NCI-H526 treated with DMSO at 0.1 percent for 48 hours (cell line): ENCODE measurements at regions not wholly inside any gene's neighbourhood (a gene's known extent, or its start where the extent isn't known, plus 50 kb on each side); places are given as distances from the start of the nearest gene placed in this dataset.

ENCODE experiments used
- DNase-seq: peaks from one replicate; lab custom pipeline; 2025; lab: John Stamatoyannopoulos, UW

DNA sequence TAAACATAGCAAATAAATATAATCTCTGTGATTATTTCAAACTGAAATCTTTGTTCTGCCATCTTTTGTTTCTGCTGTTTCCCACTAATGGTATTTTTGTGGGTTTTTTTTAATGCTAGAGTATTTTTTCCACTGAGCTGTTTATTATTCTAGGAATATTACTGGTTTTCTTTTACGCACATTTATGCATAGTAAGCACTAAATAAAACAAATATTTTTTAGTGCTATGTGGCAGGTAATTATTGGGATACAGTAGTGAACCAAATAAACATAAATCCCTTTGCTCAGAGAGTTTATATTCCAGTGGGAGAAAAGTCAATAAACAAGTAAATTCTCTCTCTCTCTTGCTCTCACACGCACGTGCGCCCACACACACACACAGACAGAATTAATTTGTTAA lies 397.4 kb downstream of the PRDM5 start:
- DNase-seq, result no peak

DNA sequence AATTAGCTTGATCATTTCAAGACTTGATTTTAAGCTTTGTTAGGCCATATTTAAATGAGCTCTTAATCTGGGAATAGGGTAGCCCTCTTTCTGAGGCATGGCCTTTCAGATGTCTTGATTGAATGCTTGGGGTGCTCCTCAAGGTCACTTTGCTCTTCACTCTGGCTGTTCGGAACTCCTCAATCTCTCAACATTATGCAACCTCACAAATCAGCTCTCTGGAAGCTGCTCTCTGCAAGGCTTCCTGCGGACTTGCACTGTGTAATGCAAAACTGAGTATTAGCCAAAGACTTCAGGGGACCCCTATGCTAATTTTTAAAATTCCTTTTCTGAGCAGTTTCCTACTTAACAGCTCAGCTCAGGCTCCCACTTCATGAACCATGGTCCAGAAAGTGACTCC lies 398.3 kb downstream of the PRDM5 start:
- no peak for DNase-seq

DNA sequence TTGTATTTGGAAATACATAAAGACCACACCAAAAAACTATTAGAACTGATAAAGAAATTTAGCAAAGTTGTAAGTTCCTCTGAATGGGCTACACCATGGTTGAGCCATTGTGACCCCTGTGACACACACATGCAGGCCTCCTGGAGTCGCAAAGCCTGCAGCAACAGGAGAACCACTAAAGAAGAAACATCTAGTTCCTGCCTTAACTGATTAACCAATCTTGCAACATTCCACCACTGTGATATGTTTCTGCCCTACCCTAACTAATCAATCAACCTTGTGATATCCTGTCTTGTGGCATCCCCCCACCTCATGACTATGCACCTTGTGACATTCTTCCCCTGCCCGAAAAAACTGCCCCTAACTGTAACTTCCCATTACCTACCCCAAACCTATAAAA lies 401.8 kb downstream of the PRDM5 start:
- DNase-seq, result no peak

DNA sequence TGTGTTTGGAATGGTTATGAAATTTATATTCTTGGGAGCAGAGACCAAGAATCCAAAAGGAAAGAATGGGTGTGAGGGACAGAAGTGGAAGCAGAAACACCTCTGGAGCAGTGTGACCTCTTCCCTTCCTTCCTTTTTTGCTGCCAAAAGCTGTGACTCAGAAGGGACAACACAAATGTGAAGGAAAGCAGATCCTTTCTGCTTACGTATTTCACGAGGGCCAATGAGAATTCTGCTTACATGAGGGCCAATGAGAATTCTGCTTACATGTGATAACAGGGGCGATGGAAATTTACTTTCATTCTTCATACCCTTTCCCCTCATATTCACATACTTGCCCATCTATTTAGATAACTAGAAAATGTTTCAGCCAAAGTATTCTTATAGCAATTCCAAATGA lies 404.6 kb downstream of the PRDM5 start:
- DNase-seq, result no peak

DNA sequence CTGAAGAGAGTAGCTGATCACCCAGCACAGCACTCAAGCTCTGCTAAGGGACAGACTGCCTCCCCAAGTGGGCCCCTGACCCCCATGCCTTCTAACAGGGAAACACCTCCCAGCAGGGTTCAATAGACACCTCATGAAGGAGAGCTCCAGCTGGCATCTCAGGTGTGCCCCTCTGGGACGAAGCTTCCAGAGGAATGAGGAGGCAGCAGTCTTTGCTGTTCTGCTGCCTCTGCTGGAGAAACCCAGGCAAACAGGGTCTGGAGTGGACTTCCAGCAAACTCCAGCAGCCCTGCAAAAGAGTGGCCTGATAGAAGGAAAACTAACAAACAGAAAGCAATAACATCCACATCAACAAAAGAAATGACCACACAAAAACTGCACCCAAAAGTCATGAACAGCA lies 412.8 kb downstream of the PRDM5 start:
- no peak for DNase-seq

DNA sequence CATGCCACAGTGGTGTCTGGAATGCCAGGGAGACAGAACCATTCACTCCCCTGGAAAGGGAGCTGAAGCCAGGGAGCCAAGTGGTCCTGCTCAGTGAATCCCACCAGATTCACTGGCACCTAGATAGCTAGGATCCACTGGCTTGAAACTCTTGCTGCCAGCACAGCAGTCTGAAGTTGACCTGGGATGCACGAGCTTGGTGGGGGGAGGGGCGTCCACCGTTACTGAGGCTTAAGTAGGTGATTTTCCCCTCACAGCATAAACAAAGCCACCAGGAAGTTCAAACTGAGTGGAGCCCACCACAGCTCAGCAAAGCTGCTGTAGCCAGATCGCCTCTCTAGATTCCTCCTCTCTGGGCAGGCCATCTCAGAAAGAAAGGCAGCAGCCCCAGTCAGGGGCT lies 413.3 kb downstream of the PRDM5 start:
- no peak for DNase-seq

DNA sequence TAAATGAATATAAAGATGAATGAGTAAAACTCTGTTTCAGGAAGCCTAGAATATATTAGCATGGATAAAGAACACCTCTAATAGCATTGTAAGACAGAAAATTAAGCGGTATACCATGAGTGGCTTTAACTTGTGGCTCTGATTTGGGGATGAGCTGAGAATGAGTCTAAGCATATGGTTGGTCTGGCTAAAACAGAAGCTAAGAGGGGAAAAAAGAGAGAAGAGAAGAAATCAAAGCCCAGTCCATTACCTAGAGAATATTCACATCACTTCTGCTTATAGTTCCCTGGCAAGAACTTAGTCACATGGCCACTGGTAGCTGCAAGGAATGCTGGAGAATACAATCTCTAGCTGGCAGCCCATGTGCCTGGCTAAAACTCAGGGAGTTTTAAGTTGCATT lies 414.5 kb downstream of the PRDM5 start:
- DNase-seq, result no peak

DNA sequence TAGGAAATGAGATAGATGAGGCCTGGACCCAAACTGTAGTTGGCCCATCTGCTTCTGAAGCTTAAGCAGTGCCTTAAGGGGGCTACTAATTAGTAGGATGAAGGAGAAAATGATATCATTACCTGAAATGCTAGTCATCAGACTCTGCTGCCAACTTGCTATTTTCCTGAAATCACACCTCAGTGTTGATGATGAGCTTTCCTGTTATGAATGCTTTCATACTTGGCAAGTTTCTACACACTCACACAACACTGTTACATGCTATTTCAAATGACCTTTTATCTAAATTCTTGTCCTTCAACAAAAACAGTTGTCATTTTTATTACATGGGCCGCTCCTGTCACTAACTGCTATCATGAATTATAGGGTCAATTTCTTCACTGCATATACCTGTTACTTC lies 416.0 kb downstream of the PRDM5 start:
- no peak for DNase-seq

DNA sequence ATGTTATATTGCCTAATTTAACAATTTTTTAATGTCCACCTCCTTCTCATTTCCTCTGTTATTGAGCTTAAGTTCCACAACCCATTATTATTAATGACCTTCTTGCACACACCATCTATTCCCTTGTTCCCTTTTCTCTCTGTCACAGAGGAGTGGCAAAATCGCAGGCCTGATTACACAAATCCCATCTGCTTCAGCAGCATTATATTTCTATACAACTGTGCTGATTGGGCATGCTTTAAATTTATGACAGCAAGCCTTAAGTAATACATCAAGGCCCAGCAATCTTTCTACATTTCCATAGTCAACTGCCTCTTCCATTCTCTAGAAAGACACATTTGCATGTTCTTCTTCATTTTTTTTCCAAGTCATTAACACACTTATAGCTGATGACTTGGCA lies 423.8 kb downstream of the PRDM5 start:
- DNase-seq, result no peak

DNA sequence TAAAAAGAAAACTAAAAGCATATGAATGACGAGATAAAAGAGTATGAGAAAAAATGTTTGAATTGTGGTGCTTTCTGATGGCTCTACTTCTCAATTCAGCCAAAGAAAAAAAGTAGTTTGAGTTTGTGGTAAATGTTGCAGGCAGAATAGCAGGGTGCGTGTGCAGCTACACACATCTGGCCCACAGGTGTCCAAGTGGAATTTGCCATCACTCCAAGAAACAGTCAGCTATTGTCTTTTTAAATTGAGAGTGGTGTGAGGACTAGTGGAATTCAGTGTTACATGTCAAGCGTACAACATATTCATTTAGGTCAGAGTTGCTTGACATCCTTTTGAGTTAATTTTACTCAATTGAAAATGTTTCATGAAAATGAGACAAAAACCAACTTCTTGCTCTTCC lies 424.8 kb upstream of the MAD2L1 start:
- DNase-seq, result no peak

DNA sequence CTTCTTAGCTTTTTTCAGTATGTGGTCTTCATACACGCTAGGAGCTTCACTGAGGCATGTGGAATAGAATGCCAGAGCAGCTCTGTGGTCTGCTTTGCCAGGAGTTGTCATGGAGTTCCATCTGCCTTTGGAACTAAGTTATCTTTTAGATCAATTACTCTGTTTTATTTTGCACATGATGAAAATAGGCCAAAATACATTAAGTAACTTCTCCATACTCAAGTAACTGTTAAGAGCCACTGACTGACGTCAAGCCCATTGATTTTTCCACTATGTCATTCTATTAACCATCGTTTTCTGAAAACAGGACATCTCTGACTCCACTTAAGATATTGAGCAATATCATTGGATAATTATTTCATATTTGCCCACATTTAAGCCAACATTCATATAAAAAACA lies 415.1 kb upstream of the MAD2L1 start:
- DNase-seq, result no peak

DNA sequence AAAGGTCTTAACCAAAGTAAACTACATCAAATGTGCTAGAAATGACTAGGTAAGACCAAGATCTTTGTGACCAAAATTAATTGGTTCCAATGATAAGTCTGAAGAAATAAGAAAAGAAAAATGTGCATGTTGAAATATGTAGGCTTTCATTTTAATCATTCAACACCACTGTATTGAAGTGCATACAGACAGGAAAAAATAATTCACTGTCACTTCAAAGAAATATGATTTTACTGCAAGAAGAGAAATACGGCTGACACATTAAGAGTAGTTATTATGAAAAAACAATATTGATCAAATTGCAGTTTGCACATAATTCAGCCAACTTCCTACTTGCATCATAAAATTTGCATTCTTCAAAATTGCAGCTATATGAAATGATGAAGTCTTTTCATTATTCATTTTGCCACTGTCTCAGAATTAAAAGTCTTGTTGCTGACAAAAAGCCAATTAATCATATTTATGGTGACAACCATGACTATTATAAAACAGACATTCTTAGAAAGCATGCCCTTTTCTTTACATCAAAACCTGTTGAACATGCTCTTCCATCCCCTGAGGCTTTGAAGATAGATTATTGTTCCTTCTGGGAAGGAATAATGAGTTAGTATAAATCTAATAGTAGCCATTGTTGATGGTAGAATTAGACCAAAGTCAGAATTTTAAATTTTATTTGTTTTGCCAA lies 405.9 kb upstream of the MAD2L1 start:
- no peak for DNase-seq

DNA sequence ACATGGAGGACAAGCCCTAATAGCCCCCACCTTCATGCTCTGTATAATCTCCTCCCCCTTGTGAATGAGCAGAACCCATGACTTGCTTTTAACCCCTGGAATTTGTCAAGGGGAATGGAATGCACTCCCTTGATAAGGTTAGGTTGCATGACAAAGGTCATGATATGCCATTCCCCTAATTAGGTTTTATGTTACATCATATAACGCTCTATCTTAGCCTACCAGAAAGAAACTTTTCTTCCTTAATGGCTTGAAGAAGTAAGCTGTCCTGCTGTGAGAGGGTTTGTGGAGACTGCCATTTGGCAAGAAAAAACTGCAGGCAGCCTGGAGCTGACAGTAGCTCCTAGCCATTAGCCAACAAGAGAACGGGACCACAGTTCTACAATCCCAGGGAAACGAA lies 399.8 kb upstream of the MAD2L1 start:
- DNase-seq, result no peak

DNA sequence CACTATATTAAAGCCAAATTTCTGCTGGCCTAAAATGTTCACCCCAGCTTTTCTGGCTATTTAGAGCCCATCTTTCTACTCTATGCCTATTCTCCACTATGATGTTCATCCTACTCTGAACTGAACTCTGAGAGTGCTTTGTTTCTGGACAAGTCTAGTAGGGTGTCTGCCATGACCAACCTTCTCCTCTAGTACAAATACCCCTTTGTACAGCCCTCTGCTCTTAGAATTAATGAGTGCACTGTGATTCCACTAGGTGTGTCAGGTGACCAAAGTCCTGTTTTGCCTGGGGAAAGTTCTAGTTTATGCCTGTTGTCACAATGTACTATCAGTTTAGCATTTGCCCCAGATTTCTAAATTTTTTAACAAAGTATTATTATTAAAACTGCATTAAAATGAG lies 388.1 kb upstream of the MAD2L1 start:
- DNase-seq, result no peak

DNA sequence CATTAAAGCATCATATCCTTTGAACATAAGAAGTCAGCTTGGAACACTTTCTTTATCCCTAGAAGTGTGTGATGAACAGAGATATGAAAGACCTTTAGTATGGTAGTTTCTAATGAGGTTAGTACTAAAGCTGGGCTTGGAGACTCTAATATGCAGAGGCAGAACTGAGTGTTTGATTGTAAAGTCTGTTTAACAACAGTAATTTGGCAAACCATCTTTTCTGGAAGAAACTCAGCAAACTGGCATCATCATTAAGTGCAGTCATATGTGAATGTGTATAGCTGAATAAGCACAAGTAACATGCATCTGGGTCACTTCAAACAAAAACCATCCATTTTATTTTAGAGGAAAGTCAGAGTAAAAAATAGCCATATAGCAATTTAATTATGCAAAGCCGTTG lies 385.9 kb upstream of the MAD2L1 start:
- DNase-seq, result no peak

DNA sequence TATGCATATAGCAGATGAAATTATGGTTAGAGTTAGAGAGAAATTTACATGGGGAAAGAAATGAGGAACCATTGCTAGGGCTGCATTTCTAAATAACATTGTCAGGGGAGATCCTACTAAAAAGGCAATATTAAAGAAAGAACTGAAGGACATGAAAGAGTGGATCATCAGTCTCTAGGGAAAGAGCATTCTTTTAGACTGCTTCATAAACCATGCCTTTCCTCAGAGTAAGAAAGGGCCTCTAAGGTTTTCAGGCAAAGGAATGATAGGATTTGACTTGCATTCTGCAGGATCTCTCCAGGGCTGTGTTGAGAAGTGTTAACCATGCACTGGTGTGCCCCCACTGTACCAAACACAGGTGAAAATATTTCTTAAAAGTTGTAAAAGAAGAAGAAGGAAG lies 385.4 kb upstream of the MAD2L1 start:
- DNase-seq, result no peak

DNA sequence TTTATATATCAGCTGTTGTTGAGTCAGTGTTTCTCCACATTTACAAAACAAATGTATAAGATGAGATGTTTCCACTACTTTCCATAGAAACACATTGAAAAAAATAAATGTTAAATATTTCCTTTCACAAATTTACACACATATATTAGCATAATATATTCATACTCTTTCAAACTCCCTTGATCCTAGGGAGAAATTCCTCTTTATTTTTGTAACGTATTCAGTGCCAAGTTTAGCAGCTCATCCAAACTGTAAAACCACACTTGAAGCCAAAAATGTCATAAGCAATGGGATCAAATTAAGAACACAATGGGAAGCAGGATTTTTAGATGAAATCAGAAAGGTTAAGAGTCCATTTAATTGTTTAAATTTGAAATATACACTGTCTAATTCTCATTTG lies 381.1 kb upstream of the MAD2L1 start:
- DNase-seq, result no peak

DNA sequence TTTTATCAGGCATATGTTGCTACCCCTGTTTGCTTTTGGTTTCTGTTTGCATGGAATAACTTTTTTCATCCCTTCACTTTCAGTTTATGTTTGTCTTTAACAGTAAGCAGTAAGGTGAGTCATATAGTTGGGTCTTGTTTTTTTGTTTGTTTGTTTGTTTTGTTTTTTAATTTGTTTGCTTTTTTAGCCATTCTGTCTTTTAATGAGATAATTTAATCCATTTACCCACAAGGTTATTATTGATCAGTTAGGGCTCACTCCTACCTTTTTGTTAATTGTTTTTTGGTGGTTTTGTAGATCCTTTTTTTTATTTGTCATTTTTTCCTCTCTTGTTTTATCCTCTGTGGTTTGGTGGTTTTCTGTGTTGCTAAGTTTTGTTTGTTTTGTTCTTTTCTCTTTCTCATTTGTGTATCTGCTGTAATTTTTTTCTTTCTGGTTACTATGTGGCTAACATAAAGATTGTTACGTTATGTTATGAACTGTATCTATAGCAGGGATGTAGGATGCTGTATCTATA lies 379.5 kb upstream of the MAD2L1 start:
- DNase-seq, result no peak

DNA sequence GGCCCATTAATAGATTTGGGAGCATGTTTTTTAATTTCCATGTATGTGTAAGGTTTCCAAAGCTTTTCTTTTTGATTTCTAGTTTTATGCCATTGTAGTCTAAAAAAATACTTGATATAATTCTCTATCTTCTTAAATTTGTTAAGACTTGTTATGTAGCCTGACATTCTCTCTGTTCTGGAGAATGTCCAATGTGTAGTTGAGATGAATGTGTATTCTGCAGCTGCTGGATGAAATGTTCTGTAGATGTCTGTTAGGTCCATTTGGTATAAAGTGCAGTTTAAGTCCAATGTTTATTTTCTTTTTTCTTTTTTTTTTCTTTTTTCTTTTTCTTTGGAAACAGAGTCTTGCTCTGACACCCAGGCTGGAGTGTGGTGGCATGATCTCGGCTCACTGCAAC lies 378.5 kb upstream of the MAD2L1 start:
- DNase-seq, result no peak

DNA sequence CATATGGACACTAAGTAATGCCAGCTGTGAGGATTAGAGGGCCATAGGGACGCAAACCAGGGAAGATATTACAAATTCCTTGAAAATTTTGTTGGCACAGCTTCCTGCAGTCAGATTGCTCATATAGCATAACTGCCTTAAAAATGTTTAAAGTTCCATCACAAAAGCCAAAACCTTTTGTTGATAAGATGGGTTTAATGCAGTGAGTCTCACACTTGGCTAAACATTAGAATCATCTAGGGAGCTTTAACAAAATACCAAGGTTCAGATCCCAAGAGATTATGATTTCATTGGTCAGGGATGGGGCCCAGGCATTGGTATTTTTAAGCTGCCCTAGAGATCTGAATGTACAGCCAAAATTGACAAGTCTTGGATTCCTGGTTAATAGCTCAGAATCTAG lies 376.5 kb upstream of the MAD2L1 start:
- DNase-seq, result no peak

DNA sequence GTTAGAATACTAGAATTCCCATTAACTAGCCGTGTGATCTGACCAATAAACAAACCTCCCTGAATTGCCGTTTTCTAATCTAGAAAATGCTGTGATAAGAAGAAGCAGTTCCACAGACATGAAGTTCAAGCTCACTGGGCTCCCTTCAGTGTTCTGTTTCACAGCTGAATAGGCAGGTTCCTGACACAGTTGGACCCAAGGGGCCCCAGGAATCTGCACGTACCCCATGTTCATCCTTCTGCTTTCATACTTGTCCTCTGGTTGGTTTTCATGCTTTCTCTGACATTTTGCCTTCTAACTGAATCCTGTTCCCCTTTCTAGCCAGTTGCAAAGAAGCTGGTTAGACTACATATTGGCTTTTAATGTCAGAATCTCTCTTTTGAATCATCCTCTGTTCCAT lies 374.1 kb upstream of the MAD2L1 start:
- DNase-seq, result no peak

DNA sequence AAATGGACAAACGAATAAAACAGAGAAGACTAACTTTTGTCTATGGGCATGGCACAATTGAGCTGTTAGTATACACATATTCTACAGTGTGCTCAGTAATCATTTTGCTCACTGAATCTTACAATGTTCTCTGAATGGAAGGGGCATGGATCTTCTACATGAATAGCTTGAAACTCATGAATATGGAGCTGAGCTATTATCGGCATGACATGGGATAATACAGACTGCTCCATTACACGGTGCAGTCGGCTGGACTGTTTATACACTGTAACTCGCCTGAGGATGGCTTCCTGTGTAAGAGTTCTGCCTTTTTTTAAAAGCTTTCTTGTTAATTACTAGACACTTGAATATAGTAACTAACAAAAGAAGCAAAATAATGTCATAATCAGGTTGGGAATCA lies 368.5 kb upstream of the MAD2L1 start:
- no peak for DNase-seq

DNA sequence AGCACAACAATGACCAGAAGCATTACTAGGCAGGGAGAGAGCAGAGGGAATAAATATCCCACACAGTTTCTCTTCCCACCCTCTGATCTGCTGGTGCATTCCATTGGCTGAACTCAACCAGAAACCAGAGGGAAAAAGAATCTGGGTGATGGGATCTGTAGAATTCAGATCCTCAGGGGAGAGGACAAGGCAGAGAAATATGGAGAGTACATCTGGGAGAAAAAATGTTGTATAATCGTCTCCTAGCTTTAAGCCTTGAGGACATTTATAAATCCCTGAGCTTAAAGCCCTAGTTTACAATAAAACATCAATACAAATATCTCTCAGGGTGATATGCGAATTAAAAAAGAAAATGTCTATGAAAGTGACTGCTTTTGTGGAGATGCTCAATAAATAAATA lies 368.1 kb upstream of the MAD2L1 start:
- no peak for DNase-seq

DNA sequence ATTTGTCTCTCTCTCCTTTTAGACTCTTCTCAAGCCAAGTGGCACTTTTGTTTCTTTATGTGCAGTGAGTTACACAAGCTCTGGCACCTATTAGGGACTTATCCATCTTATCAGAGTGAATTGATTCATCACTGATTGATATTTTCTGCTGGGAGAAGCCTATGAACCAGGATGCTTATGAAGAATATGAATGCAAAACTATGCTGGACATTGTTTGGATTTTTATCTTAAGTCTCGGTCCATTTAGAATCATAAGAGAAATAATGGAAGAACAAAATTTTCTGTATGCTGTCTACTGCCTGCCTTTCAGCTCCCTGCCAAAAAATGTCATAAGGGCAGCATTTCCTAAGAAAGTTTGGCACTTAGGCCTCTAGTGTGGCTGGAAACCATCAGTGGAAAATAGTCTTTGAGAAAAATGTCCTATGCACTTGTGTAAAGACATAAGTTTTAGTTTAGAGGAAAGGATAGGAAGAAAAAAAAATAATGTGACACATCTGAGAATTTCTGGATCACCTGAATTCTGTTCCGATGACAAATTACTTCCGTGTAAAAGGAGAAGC lies 365.7 kb upstream of the MAD2L1 start:
- DNase-seq, result no peak
